Panc1 (cell line): ENCODE measurements at regions not wholly inside any gene's neighbourhood (a gene's known extent, or its start where the extent isn't known, plus 50 kb on each side); places are given as distances from the start of the nearest gene placed in this dataset.

Experiments
- ATAC-seq: fragments of 200-7000 bp; cut with Tn5 transposase; 2 replicates; pipeline ENCODE4 v1.9.1; 2020; ENCODE audit warnings: mild to moderate bottlenecking, moderate library complexity
- BruUV-seq: library from RNA; stranded (reverse); fragments of 400-500 nt; replicated peaks from 2 replicates; lab custom pipeline; 2021; lab: Mats Ljungman, UMichigan
- CTCF ChIA-PET: fragments of 300-600 bp; sonication (Branson Sonifier 250); formaldehyde crosslinking; loops from one replicate; lab custom pipeline; 2022; ENCODE audit warnings: antibody characterized with exemption; lab: Charles Lee
- POLR2A ChIA-PET: fragments of 300-600 bp; sonication (Branson Sonifier 250); formaldehyde crosslinking; loops from one replicate; lab custom pipeline; 2022; ENCODE audit warnings: antibody characterized with exemption; lab: Charles Lee
- DNase-seq: peaks from one replicate; pipeline ENCODE4 v3.0.0-alpha.2; 2010; ENCODE audit warnings: low read depth, low spot score
- H3K27ac ChIP-seq: 2 replicates; pipeline ENCODE4 v1.5.1; 2011; ENCODE audit warnings: mild to moderate bottlenecking, low read length, inconsistent platforms
- H3K27me3 ChIP-seq: fragments of 200-500 bp; sonication (Bioruptor generic); 2 replicates; pipeline ENCODE4 v1.6.0; 2014; ENCODE audit warnings: low read length, inconsistent platforms; ENCODE audit not compliant: control insufficient read depth, insufficient read depth
- H3K36me3 ChIP-seq: fragments of 200-500 bp; sonication (Bioruptor generic); 2 replicates; pipeline ENCODE4 v1.5.1; 2014; ENCODE audit warnings: inconsistent platforms, mild to moderate bottlenecking, low read length, moderate library complexity; ENCODE audit not compliant: control insufficient read depth, insufficient read depth
- H3K4me1 ChIP-seq: 2 replicates; pipeline ENCODE4 v1.5.1; 2011; ENCODE audit warnings: inconsistent platforms, mild to moderate bottlenecking, low read length, moderate library complexity; ENCODE audit not compliant: control insufficient read depth, insufficient read depth
- H3K4me3 ChIP-seq, 2 experiments: 2 replicates each; pipeline ENCODE4 v1.5.1; 2011 to 2012; ENCODE audit warnings: low read depth in 2 of 2, low read length in 2 of 2, mild to moderate bottlenecking in 2 of 2, inconsistent platforms in 1 of 2, moderate library complexity in 1 of 2
- H3K9me3 ChIP-seq: fragments of 200-500 bp; sonication (Bioruptor generic); 2 replicates; pipeline ENCODE4 v1.5.1; 2014; ENCODE audit warnings: low read depth, mild to moderate bottlenecking, inconsistent platforms, low read length, moderate library complexity; ENCODE audit not compliant: control insufficient read depth, insufficient read depth
- POLR2AphosphoS5 ChIP-seq: IDR thresholded peaks from 2 replicates; pipeline ENCODE4 v1.6.1; 2012; ENCODE audit warnings: mild to moderate bottlenecking, low read depth, low read length, moderate library complexity
- REST ChIP-seq, 2 experiments: IDR thresholded peaks; 2 replicates each; pipeline ENCODE4 v1.6.1; 2011 to 2012; ENCODE audit warnings: low read depth in 2 of 2, control low read depth in 1 of 2, low read length in 1 of 2, mild to moderate bottlenecking in 1 of 2, moderate library complexity in 1 of 2; ENCODE audit not compliant: insufficient read depth in 1 of 2
- SIN3A ChIP-seq: IDR thresholded peaks from 2 replicates; pipeline ENCODE4 v1.6.1; 2012; ENCODE audit warnings: low read depth, mild to moderate bottlenecking, low read length, moderate library complexity, borderline replicate concordance; ENCODE audit not compliant: insufficient read depth
- TCF7L2 ChIP-seq: IDR thresholded peaks from 2 replicates; pipeline ENCODE4 v1.6.1; 2011; ENCODE audit warnings: mild to moderate bottlenecking, low read depth, low read length, inconsistent platforms
- in situ Hi-C: cut with HindIII; loops from 2 replicates; pipeline ENCODE4 v1.10.0; 2016; ENCODE audit warnings: low sequenced_read_pairs, low pct_unique_long_range_greater_than_20kb
- intact Hi-C: fragments of 100-400 bp; cut with micrococcal nuclease; formaldehyde crosslinking; loops from one replicate; pipeline ENCODE4 v1.10.0; 2022; ENCODE audit not compliant: unreplicated experiment
- TF ChIP-seq, protein P1 (sequence below): fragments of 450-650 bp; IDR thresholded peaks from 2 replicates; pipeline ENCODE4 v1.5.1; 2017; ENCODE audit warnings: mild to moderate bottlenecking

DNA sequence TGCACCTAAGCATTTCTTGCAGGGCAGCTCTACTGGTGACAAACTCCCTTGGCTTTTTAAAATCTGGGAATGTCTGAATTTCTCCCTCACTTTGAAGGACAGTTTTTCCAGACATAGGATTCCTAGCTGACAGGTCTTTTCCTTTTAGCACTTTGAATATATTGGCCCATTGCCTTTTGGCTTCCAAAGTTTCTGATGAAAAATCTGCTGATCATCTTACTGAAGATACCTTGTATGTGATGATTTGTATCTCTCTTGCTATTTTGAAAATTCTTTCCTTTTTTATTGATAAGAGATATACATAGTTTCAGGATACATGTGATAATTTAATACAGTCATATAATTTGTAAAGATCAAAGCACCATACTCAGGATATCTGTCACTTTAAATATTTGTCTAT, 211.1 kb downstream of the ZIC5 start:
- ChIA-PET POLR2A (no interaction called here), CTCF (no interaction called here)
- Histone ChIP-seq H3K4me3 (no peak overlapping the region), H3K36me3 (no peaks in the 10 kb centered on the region), H3K9me3 (no peaks in the 10 kb centered on the region), H3K27ac (no peak overlapping the region), H3K27me3 (no peaks in the 10 kb centered on the region), H3K4me1 (no peaks in the 10 kb centered on the region)
- DNase-seq (no peak), ATAC-seq (no peak)
- intact Hi-C loops (no loop called here), in situ Hi-C loops (no loop called here)
- no peak for TF ChIP-seq POLR2AphosphoS5
- TF ChIP-seq, protein P1, sequence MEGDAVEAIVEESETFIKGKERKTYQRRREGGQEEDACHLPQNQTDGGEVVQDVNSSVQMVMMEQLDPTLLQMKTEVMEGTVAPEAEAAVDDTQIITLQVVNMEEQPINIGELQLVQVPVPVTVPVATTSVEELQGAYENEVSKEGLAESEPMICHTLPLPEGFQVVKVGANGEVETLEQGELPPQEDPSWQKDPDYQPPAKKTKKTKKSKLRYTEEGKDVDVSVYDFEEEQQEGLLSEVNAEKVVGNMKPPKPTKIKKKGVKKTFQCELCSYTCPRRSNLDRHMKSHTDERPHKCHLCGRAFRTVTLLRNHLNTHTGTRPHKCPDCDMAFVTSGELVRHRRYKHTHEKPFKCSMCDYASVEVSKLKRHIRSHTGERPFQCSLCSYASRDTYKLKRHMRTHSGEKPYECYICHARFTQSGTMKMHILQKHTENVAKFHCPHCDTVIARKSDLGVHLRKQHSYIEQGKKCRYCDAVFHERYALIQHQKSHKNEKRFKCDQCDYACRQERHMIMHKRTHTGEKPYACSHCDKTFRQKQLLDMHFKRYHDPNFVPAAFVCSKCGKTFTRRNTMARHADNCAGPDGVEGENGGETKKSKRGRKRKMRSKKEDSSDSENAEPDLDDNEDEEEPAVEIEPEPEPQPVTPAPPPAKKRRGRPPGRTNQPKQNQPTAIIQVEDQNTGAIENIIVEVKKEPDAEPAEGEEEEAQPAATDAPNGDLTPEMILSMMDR = no peak
- no peak for TF ChIP-seq TCF7L2
- TF ChIP-seq SIN3A = no peak
- no peak for TF ChIP-seq REST (IDR thresholded peaks at IDR 0.05; ENCODE audit: insufficient read depth in 1 of 2, low read depth in 2 of 2, low read length in 1 of 2)
- BruUV-seq = no TSS peak

- H3K4me1 ChIP-seq = no peaks in the 10 kb centered on the region
- H3K36me3 ChIP-seq = no peaks in the 10 kb centered on the region
- no peak for DNase-seq
- ChIA-PET CTCF (interaction anchor here (0.5 kb wide), 1 partner anchor 222 kb away, joined by 6 read pairs; the partner anchor contains the start of gene ZIC2), POLR2A (no interaction called here)
- intact Hi-C loops = no loop called here
- no peaks in the 10 kb centered on the region for H3K27me3 ChIP-seq
- BruUV-seq = no TSS peak
- no peaks in the 10 kb centered on the region for H3K9me3 ChIP-seq
- H3K27ac ChIP-seq = no peak overlapping the region
- in situ Hi-C loops = no loop called here
- TF ChIP-seq REST (IDR thresholded peaks at IDR 0.05; ENCODE audit: insufficient read depth in 1 of 2, low read depth in 2 of 2, low read length in 1 of 2) (no peak), TCF7L2 (no peak), SIN3A (no peak), POLR2AphosphoS5 (no peak)
- TF ChIP-seq, protein P1 = no peak
- ATAC-seq = no peak
- H3K4me3 ChIP-seq = no peak overlapping the region
These were observed 212.4 kb downstream of the ZIC5 start for GRCh38 chr13:99759163-99759552.
